IMR-90 (cell line): ENCODE measurements at regions not wholly inside any gene's neighbourhood (a gene's known extent, or its start where the extent isn't known, plus 50 kb on each side); places are given as distances from the start of the nearest gene placed in this dataset.

Source experiments
- ATAC-seq: fragments of 200-7000 bp; cut with Tn5 transposase; 2 replicates; pipeline ENCODE4 v1.9.1; 2020; ENCODE audit warnings: low read depth, mild to moderate bottlenecking, moderate library complexity
- BruUV-seq: library from RNA; stranded (reverse); fragments of 400-500 nt; replicated peaks from 2 replicates; lab custom pipeline; 2021; lab: Mats Ljungman, UMichigan
- CTCF ChIA-PET: fragments of 300-600 bp; formaldehyde crosslinking; extraction: SDS; loops from one replicate; lab custom pipeline; 2021; ENCODE audit warnings: antibody characterized with exemption; lab: Yijun Ruan, JAX
- POLR2A ChIA-PET: fragments of 300-600 bp; sonication (Branson Sonifier 250); formaldehyde crosslinking; loops from one replicate; lab custom pipeline; 2022; ENCODE audit warnings: antibody characterized with exemption; ENCODE audit not compliant: unreplicated experiment; lab: Charles Lee
- DNase-seq: peaks from one replicate; pipeline ENCODE4 v3.0.0; 2013
- H2AFZ ChIP-seq: replicated peaks from 2 replicates; pipeline ENCODE3; 2013; ENCODE audit warnings: low read length, mild to moderate bottlenecking; ENCODE audit not compliant: poor library complexity
- H2AK5ac ChIP-seq: 2 replicates; pipeline ENCODE4 v1.6.1; 2013; ENCODE audit warnings: low read depth, low read length, inconsistent platforms
- H2AK9ac ChIP-seq: replicated peaks from 2 replicates; pipeline ENCODE3; 2013; ENCODE audit warnings: mild to moderate bottlenecking, low read depth, low read length, moderate library complexity; ENCODE audit not compliant: poor library complexity
- H2BK120ac ChIP-seq: 2 replicates; pipeline ENCODE4 v1.6.1; 2013; ENCODE audit warnings: low read depth, low read length, inconsistent platforms
- H2BK15ac ChIP-seq: 3 replicates; pipeline ENCODE4 v1.6.1; 2013; ENCODE audit warnings: low read depth, low read length, inconsistent platforms
- H2BK20ac ChIP-seq: 2 replicates; pipeline ENCODE4 v1.6.1; 2013; ENCODE audit warnings: low read depth, mild to moderate bottlenecking, inconsistent platforms, low read length, moderate library complexity
- H2BK5ac ChIP-seq: 2 replicates; pipeline ENCODE4 v1.6.1; 2013; ENCODE audit warnings: mild to moderate bottlenecking, low read depth, low read length, inconsistent platforms; ENCODE audit not compliant: poor library complexity, severe bottlenecking
- H3K14ac ChIP-seq: replicated peaks from 2 replicates; pipeline ENCODE4 v1.6.1; 2013; ENCODE audit warnings: low read depth, low read length, inconsistent platforms
- H3K18ac ChIP-seq: 2 replicates; pipeline ENCODE4 v1.6.1; 2013; ENCODE audit warnings: low read depth, low read length, control low read depth
- H3K23ac ChIP-seq: 2 replicates; pipeline ENCODE4 v1.6.1; 2013; ENCODE audit warnings: low read depth, low read length, inconsistent platforms
- H3K27ac ChIP-seq: 2 replicates; pipeline ENCODE4 v1.5.1; 2013; ENCODE audit warnings: mild to moderate bottlenecking, control low read depth, low read length; ENCODE audit not compliant: insufficient read depth
- H3K27me3 ChIP-seq: 2 replicates; pipeline ENCODE4 v1.6.1; 2013; ENCODE audit warnings: low read length; ENCODE audit not compliant: control insufficient read depth, insufficient read depth
- H3K36me3 ChIP-seq: 2 replicates; pipeline ENCODE4 v1.6.1; 2013; ENCODE audit warnings: low read length, mixed read lengths; ENCODE audit not compliant: control insufficient read depth, insufficient read depth
- H3K4ac ChIP-seq: 2 replicates; pipeline ENCODE4 v1.6.1; 2013; ENCODE audit warnings: low read depth, low read length, inconsistent platforms
- H3K4me1 ChIP-seq: 2 replicates; pipeline ENCODE4 v1.6.1; 2013; ENCODE audit warnings: low read length, mixed read lengths; ENCODE audit not compliant: control insufficient read depth, insufficient read depth
- H3K4me2 ChIP-seq: 2 replicates; pipeline ENCODE4 v1.6.1; 2013; ENCODE audit warnings: low read depth, mild to moderate bottlenecking, control low read depth, low read length, moderate library complexity
- H3K4me3 ChIP-seq: 2 replicates; pipeline ENCODE4 v1.5.1; 2013; ENCODE audit warnings: low read depth, mild to moderate bottlenecking, control low read depth, low read length, moderate library complexity; ENCODE audit not compliant: insufficient read depth
- H3K56ac ChIP-seq: 2 replicates; pipeline ENCODE4 v1.6.1; 2013; ENCODE audit warnings: low read length, inconsistent platforms; ENCODE audit not compliant: insufficient read depth; ENCODE audit errors: extremely low read depth
- H3K79me1 ChIP-seq, 2 experiments: 2 replicates each; pipeline ENCODE4 v1.6.1; 2013; ENCODE audit warnings: low read length in 2 of 2, inconsistent platforms in 1 of 2, low read depth in 1 of 2
- H3K9ac ChIP-seq: 2 replicates; pipeline ENCODE4 v1.6.1; 2013; ENCODE audit warnings: low read depth, low read length, control low read depth
- H3K9me1 ChIP-seq: 2 replicates; pipeline ENCODE4 v1.6.1; 2013; ENCODE audit warnings: low read length, inconsistent platforms; ENCODE audit not compliant: insufficient read depth
- H3K9me3 ChIP-seq: 2 replicates; pipeline ENCODE4 v1.6.1; 2013; ENCODE audit warnings: low read length; ENCODE audit not compliant: control insufficient read depth, insufficient read depth
- H4K20me1 ChIP-seq: 2 replicates; pipeline ENCODE4 v1.6.1; 2013; ENCODE audit warnings: low read length, inconsistent platforms; ENCODE audit not compliant: insufficient read depth
- H4K5ac ChIP-seq: 2 replicates; pipeline ENCODE4 v1.6.1; 2013; ENCODE audit warnings: mild to moderate bottlenecking, low read depth, low read length, control low read depth
- H4K8ac ChIP-seq, 2 experiments: 2 replicates each; pipeline ENCODE4 v1.6.1; 2013; ENCODE audit warnings: low read depth in 2 of 2, low read length in 2 of 2, control low read depth in 1 of 2, inconsistent platforms in 1 of 2
- H4K91ac ChIP-seq: 2 replicates; pipeline ENCODE4 v1.6.1; 2013; ENCODE audit warnings: low read depth, low read length, inconsistent platforms; ENCODE audit not compliant: insufficient read depth
- CEBPB ChIP-seq: IDR thresholded peaks from 2 replicates; pipeline ENCODE4 v1.6.1; 2012; ENCODE audit warnings: low read depth, low read length, improper control_type of control experiment
- FOS ChIP-seq: fragments of 150-350 bp; IDR thresholded peaks from 2 replicates; pipeline ENCODE4 v1.6.1; 2016; ENCODE audit warnings: low read depth, low read length
- RAD21 ChIP-seq: IDR thresholded peaks from 2 replicates; pipeline ENCODE4 v1.6.1; 2012; ENCODE audit warnings: low read length, improper control_type of control experiment
- SMC3 ChIP-seq: fragments of 150-350 bp; IDR thresholded peaks from 2 replicates; pipeline ENCODE4 v1.6.1; 2016; ENCODE audit warnings: low read depth, mild to moderate bottlenecking, antibody characterized with exemption, low read length, moderate library complexity
- WGBS, 2 experiments: methylation state at CpG; one replicate each; pipeline versions ENCODE4 v1.1.5 to v1.1.7; 2013; ENCODE audit warnings: missing lambda C conversion rate in 2 of 2; ENCODE audit not compliant: insufficient read length in 1 of 2; ENCODE audit errors: extremely low coverage in 2 of 2; 5-methylcytosine and 5-hydroxymethylcytosine counted together
- dilution Hi-C: fragments of 300-500 bp; cut with HindIII; formaldehyde crosslinking; loops from one replicate; pipeline ENCODE4 v1.14.3; 2018; ENCODE audit warnings: low sequenced_read_pairs; ENCODE audit not compliant: unreplicated experiment
- in situ Hi-C: fragments of 300-500 bp; cut with MboI; formaldehyde crosslinking; loops from 3 replicates; pipeline ENCODE4 v1.14.3; 2019; ENCODE audit warnings: low sequenced_read_pairs, inconsistent platforms, mixed read lengths
- intact Hi-C: fragments of 100-400 bp; cut with micrococcal nuclease; formaldehyde crosslinking; loops from 2 replicates; pipeline ENCODE4 v1.10.0; 2022
- TF ChIP-seq, protein P1 (sequence below): conservative IDR thresholded peaks from 2 replicates; pipeline ENCODE4 v1.5.1; 2012; ENCODE audit warnings: mild to moderate bottlenecking, low read depth, low read length, improper control_type of control experiment
- TF ChIP-seq, protein P2 (sequence below): fragments of 150-350 bp; IDR thresholded peaks from 2 replicates; pipeline ENCODE4 v1.6.1; 2016; ENCODE audit warnings: low read depth, mild to moderate bottlenecking, low read length, moderate library complexity, borderline replicate concordance
- TF ChIP-seq, protein P3 (sequence below): fragments of 150-350 bp; IDR thresholded peaks from 2 replicates; pipeline ENCODE4 v1.6.1; 2017; ENCODE audit warnings: mild to moderate bottlenecking, antibody characterized with exemption, low read length, low read depth

DNA sequence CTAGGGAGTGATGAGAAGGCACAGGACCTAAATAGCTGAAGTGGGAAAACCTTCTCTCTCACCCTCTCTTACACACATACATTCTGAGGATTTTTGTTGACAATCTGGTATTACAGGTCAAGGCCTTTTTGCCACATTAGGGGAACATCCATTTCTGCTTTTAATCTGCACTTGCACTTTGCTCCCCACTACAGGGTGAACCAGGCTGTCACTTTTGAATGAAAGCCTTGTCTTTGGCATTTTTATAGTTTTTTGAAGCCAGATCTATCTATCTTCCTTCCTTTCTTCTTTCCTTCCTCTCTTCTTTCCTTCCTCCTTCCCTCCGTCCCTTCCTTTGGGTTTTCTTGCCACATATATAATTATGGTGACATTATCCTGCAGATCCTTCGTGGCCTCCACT, 165.9 kb upstream of the OTX2 start:
- TF ChIP-seq, protein P1, sequence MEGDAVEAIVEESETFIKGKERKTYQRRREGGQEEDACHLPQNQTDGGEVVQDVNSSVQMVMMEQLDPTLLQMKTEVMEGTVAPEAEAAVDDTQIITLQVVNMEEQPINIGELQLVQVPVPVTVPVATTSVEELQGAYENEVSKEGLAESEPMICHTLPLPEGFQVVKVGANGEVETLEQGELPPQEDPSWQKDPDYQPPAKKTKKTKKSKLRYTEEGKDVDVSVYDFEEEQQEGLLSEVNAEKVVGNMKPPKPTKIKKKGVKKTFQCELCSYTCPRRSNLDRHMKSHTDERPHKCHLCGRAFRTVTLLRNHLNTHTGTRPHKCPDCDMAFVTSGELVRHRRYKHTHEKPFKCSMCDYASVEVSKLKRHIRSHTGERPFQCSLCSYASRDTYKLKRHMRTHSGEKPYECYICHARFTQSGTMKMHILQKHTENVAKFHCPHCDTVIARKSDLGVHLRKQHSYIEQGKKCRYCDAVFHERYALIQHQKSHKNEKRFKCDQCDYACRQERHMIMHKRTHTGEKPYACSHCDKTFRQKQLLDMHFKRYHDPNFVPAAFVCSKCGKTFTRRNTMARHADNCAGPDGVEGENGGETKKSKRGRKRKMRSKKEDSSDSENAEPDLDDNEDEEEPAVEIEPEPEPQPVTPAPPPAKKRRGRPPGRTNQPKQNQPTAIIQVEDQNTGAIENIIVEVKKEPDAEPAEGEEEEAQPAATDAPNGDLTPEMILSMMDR = no peak
- TF ChIP-seq, protein P2, sequence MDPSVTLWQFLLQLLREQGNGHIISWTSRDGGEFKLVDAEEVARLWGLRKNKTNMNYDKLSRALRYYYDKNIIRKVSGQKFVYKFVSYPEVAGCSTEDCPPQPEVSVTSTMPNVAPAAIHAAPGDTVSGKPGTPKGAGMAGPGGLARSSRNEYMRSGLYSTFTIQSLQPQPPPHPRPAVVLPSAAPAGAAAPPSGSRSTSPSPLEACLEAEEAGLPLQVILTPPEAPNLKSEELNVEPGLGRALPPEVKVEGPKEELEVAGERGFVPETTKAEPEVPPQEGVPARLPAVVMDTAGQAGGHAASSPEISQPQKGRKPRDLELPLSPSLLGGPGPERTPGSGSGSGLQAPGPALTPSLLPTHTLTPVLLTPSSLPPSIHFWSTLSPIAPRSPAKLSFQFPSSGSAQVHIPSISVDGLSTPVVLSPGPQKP = no peak
- TF ChIP-seq SMC3 = no peak
- TF ChIP-seq FOS = no peak
- TF ChIP-seq CEBPB = no peak
- TF ChIP-seq, protein P3, sequence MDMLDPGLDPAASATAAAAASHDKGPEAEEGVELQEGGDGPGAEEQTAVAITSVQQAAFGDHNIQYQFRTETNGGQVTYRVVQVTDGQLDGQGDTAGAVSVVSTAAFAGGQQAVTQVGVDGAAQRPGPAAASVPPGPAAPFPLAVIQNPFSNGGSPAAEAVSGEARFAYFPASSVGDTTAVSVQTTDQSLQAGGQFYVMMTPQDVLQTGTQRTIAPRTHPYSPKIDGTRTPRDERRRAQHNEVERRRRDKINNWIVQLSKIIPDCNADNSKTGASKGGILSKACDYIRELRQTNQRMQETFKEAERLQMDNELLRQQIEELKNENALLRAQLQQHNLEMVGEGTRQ = no peak
- TF ChIP-seq RAD21 = no peak
- Histone ChIP-seq H2BK15ac (no peak overlapping the region), H2AK5ac (no peak overlapping the region), H3K4ac (no peak overlapping the region), H2AFZ (no peak overlapping the region), H3K9me1 (no peaks in the 10 kb centered on the region), H4K91ac (no peak overlapping the region), H4K8ac (no peak overlapping the region), H3K9me3 (peaks cover 10% of the 10 kb centered on the region), H3K36me3 (no peaks in the 10 kb centered on the region), H3K23ac (no peak overlapping the region), H2BK20ac (no peak overlapping the region), H3K27ac (no peak overlapping the region), H3K79me1 (no peaks in the 10 kb centered on the region), H3K56ac (no peak overlapping the region), H3K9ac (no peak overlapping the region), H4K5ac (no peak overlapping the region), H3K27me3 (no peaks in the 10 kb centered on the region), H3K18ac (no peak overlapping the region), H3K4me3 (no peak overlapping the region), H3K4me1 (no peaks in the 10 kb centered on the region), H2BK5ac (no peak overlapping the region), H3K14ac (no peak overlapping the region), H2BK120ac (no peak overlapping the region), H4K20me1 (no peaks in the 10 kb centered on the region), H3K4me2 (no peak overlapping the region), H2AK9ac (no peak overlapping the region)
- ChIA-PET CTCF (no interaction called here), POLR2A (no interaction called here)
- dilution Hi-C loops = no loop called here
- no peak for ATAC-seq
- BruUV-seq = no TSS peak
- no peak for DNase-seq
- WGBS, 2 experiments = no CpG with 5 or more reads among the region's 2 CpGs
- intact Hi-C loops = no loop called here
- in situ Hi-C loops = no loop called here
